PC-9 (cell line): ENCODE measurements at regions not wholly inside any gene's neighbourhood (a gene's known extent, or its start where the extent isn't known, plus 50 kb on each side); places are given as distances from the start of the nearest gene placed in this dataset.

ENCODE experiments used
- CTCF ChIP-seq: fragments of 200-600 bp; sonication (generic); conservative IDR thresholded peaks from 2 replicates; pipeline ENCODE4 v1.6.1; 2017; ENCODE audit warnings: mixed run types, antibody characterized with exemption, mild to moderate bottlenecking, moderate library complexity
- EZH2 ChIP-seq: fragments of 200-600 bp; sonication (generic); IDR thresholded peaks from 2 replicates; pipeline ENCODE4 v1.8.0; 2017; ENCODE audit warnings: antibody characterized with exemption, low read depth

- TF ChIP-seq CTCF (no peak), EZH2 (no peak)
Observed at GRCh38 chr11:92480499-92480898, 255.9 kb downstream of the FAT3 start.
